ENCODE measurements at regions not wholly inside any gene's neighbourhood (a gene's known extent, or its start where the extent isn't known, plus 50 kb on each side); places are given as distances from the start of the nearest gene placed in this dataset.
A peak's percentile ranks its signal among the peaks of the same experiment; 100 is the strongest.

DNA sequence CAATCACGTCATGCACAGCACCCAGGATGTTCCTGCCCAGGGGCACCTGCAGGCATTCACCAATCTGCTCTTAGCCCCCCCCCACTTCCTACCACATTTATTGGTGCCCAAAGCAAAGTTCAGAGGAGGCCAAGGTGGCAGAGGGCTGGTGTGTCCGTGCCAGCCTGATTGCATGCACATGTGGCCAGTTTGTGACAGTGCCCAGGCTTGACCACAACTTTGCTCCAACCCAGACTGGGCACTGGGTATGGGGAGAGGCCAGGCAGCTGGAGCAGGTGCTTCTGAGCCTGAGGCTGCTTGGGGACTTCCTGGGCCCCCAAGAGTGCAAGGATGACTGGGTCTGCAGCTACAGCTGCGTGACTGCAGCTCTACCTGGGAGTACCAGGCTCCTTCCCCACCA is 192.3 kb upstream of the BCHE start:
- Histone ChIP-seq H3K27me3 (ENCODE audit: low read depth) (no peaks in the 10 kb centered on the region), H3K9me3 (replicated peaks) (peaks cover 9% of the 10 kb centered on the region), H3K4me1 (no peaks in the 10 kb centered on the region), H3K27ac (replicated peaks) (no peak overlapping the region), H3K36me3 (no peaks in the 10 kb centered on the region), H3K4me3 (no peak overlapping the region)
- TF ChIP-seq, protein P1, sequence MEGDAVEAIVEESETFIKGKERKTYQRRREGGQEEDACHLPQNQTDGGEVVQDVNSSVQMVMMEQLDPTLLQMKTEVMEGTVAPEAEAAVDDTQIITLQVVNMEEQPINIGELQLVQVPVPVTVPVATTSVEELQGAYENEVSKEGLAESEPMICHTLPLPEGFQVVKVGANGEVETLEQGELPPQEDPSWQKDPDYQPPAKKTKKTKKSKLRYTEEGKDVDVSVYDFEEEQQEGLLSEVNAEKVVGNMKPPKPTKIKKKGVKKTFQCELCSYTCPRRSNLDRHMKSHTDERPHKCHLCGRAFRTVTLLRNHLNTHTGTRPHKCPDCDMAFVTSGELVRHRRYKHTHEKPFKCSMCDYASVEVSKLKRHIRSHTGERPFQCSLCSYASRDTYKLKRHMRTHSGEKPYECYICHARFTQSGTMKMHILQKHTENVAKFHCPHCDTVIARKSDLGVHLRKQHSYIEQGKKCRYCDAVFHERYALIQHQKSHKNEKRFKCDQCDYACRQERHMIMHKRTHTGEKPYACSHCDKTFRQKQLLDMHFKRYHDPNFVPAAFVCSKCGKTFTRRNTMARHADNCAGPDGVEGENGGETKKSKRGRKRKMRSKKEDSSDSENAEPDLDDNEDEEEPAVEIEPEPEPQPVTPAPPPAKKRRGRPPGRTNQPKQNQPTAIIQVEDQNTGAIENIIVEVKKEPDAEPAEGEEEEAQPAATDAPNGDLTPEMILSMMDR (IDR thresholded peaks at IDR 0.05; ENCODE audit: borderline replicate concordance) = no peak
- no peak for DNase-seq
- intact Hi-C loops (cut with micrococcal nuclease) = no loop called here

DNA sequence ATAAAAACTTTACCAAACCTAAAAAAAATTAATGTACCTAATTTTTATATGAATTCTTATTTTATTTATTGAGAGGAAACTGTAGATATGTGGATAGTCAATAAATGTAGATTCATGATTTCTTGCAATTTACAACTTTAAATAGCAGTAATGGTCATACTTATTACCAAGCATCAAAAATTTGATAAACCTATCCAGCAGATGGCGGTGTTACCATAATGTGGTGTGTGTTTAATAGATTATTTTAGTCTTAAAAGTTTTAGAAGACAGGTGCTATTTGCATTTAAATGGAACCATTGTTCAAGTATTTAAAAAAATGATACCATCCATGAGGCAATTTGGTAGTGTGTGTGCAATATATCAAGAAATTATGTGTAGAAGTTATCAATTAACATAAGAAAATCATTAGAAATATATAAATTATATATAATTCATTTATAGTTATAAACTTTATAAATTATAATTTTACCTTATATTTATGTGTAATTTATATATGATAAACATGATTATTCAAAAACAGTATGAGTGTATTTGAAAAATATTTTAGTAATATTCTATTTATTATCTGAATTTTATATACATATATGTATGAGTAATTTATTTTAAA is 176.0 kb upstream of the BCHE start:
- intact Hi-C loops (cut with micrococcal nuclease) = no loop called here
- no peak overlapping the region for H3K4me3 ChIP-seq
- no peaks in the 10 kb centered on the region for H3K4me1 ChIP-seq
- H3K27ac ChIP-seq (replicated peaks) = no peak overlapping the region
- H3K36me3 ChIP-seq = no peaks in the 10 kb centered on the region
- H3K27me3 ChIP-seq (ENCODE audit: low read depth) = no peaks in the 10 kb centered on the region
- no peak for DNase-seq
- H3K9me3 ChIP-seq (replicated peaks) = peaks cover 5% of the 10 kb centered on the region
- TF ChIP-seq, protein P1 (IDR thresholded peaks at IDR 0.05; ENCODE audit: borderline replicate concordance) = peak; percentile 47

DNA sequence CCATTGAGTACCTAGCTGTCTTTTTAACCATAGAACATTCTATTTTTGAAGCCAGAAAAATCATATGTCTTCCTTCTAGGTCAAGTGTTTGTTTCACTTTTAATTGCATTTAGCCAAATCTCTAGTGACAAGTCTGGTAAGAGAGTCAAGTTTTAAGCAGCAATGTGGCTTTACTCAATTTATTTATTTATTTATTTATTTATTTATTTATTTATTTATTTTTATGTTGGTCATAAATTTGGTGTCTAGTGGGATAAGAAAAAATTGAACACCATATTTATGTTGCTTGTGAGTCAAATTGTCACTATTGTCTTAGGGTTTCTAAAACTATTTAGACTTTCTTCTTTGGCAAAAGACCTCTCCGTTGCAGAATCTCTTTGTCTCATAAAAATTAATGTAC is 174.5 kb upstream of the BCHE start:
- Histone ChIP-seq H3K36me3 (no peaks in the 10 kb centered on the region), H3K9me3 (replicated peaks) (peaks cover 12% of the 10 kb centered on the region), H3K4me3 (no peak overlapping the region), H3K27me3 (ENCODE audit: low read depth) (no peaks in the 10 kb centered on the region), H3K4me1 (no peaks in the 10 kb centered on the region), H3K27ac (replicated peaks) (no peak overlapping the region)
- no peak for DNase-seq
- intact Hi-C loops (cut with micrococcal nuclease) = no loop called here
- TF ChIP-seq, protein P1 (IDR thresholded peaks at IDR 0.05; ENCODE audit: borderline replicate concordance) = no peak

DNA sequence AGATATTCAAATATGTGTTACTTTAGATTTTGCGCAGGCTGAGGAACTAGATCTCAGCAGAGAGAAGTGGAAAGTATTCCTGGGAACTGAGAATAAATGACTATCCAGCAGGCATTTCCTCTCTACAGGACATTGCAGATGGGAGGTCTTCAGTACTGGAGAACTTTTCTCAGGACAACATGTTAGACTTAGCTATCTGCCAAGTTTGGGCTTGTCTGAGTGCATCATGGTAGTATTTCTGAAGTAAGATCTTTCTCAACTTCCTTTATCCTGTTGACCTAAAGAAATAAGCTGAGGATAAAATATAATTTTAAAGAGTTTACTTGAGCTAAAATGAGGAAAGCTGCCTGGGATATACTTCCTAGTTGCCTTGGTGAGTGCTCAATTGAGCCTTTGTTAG is 167.9 kb upstream of the BCHE start:
- H3K4me3 ChIP-seq = no peak overlapping the region
- DNase-seq = no peak
- H3K4me1 ChIP-seq = no peaks in the 10 kb centered on the region
- TF ChIP-seq, protein P1 (IDR thresholded peaks at IDR 0.05; ENCODE audit: borderline replicate concordance) = no peak
- no peaks in the 10 kb centered on the region for H3K36me3 ChIP-seq
- no peak overlapping the region for H3K27ac ChIP-seq (replicated peaks)
- H3K27me3 ChIP-seq (ENCODE audit: low read depth) = no peaks in the 10 kb centered on the region
- intact Hi-C loops (cut with micrococcal nuclease) = no loop called here
- H3K9me3 ChIP-seq (replicated peaks) = peaks cover 19% of the 10 kb centered on the region

DNA sequence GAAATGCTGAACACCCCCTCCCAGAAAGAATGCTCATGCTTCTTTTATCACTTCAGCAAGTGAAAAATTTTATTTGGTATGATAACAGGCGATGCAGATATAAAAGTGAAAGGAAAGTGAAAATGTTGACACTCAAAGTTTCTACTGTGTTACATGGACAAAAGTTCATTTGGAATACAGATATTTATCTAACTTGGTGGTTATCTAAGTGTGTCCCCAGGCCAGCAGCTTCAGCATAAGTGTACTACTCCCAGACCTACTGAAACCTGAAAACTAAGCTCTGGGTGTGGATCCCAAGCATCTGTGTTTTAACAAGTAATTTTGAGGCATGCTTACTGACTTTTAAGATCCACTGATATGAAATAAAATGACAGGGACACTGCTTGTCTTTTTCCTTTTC is 157.1 kb upstream of the BCHE start:
- Histone ChIP-seq H3K27me3 (ENCODE audit: low read depth) (no peaks in the 10 kb centered on the region), H3K27ac (replicated peaks) (no peak overlapping the region), H3K9me3 (replicated peaks) (no peaks in the 10 kb centered on the region), H3K4me1 (no peaks in the 10 kb centered on the region), H3K4me3 (no peak overlapping the region), H3K36me3 (no peaks in the 10 kb centered on the region)
- no peak for DNase-seq
- TF ChIP-seq, protein P1 (IDR thresholded peaks at IDR 0.05; ENCODE audit: borderline replicate concordance) = no peak
- intact Hi-C loops (cut with micrococcal nuclease) = no loop called here

All from left ventricle myocardium inferior (tissue), 1 donor.